NCI-H2107 treated with DMSO at 0.1 percent for 48 hours (cell line): ENCODE measurements at regions not wholly inside any gene's neighbourhood (a gene's known extent, or its start where the extent isn't known, plus 50 kb on each side); places are given as distances from the start of the nearest gene placed in this dataset.

ENCODE experiments used
- DNase-seq: peaks from one replicate; lab custom pipeline; 2025; ENCODE audit not compliant: unreplicated experiment; lab: John Stamatoyannopoulos, UW

DNA sequence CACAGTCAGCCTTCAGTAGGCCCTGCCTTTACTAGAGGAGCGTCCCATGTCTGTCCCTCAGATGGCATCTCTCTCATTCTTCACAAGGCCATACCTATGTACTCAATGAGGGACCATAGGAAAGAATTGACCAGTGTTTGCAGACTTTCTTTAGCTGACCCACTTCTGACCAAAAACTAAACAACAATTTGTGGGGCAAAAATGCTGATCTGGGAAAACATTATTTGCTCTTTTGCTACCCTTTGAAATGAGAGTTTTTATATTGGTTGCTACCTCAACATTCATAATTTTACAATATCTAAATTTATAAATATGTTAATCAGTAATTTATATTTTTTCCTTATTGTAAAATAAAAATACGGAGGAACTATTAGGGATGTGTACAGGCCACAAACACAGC is 539.4 kb upstream of the GJE1 start:
- DNase-seq: no peak

- no peak for DNase-seq
Observed at GRCh38 chr6:141587482-141588266, 545.1 kb upstream of the GJE1 start.

DNA sequence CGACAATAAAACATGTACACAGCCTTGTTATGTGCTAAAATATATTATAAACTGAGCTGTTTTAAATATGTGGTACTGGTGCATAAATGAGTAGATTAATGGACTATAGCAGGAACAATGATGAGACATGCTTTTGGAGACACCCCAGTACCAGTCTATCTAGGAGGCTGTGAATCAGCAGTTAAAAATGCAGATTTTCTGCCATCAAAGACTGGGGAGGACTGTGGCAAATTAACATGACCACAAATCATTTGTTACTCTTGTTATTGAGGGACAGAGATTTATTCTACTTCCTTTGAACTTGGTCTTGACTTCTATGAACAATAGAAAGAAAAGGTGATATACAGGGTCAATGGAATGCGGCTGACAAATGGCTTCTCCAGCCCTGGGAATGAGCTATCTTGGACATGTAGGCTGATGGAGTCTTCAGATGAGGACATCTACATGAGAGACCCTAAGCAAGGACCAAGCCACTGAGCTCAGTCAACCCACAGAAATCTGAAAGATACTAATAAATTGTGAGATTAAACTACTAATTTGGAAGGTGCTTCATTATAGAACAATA is 551.7 kb upstream of the GJE1 start:
- no peak for DNase-seq

- DNase-seq: no peak
Observed at GRCh38 chr6:141580131-141580530, 552.6 kb upstream of the GJE1 start.

- no peak for DNase-seq
Observed at GRCh38 chr6:141576751-141577150, 556.0 kb upstream of the GJE1 start.

DNA sequence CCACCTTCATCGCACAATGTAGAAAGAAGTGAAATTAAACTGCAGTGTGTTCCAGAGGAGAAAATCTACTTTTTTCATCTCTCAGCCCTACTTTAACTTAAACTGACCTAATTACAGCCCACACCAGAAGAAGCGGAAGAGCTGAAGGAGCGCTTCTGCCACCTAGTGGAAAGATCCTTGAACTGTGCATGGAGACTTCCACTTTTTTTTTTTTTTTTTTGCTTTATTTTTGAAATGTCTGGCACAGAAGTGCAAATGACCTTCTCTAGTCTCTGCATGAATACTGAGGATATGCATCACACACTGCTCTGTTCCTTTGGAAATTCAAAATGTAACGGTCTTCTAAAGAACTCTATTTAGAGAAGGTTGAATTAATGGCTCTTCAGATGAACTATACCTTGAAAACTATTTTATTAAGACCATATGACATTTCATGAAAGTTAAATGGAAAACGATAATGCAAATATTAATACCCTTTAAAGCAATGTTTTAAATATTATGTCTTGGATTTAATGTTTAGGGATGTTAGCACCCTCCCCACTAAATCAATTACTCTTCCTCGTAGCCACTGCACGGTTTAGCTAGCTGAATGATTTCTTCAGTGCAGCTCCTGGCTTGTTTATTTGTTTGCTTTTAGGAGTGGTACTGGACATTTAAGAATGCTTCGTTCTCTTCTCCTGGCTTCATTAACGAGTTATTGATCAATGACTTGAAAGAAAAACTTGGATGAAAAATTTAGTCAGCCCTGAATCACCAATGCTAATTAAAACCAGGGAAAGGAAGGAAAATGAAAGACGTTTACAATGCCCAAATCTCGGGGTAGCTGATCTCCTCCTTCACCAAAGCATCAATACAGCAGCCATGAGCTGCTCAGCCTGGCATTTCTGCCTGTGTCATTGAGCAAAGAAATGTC is 569.6 kb upstream of the GJE1 start:
- peak; percentile 60 for DNase-seq

DNA sequence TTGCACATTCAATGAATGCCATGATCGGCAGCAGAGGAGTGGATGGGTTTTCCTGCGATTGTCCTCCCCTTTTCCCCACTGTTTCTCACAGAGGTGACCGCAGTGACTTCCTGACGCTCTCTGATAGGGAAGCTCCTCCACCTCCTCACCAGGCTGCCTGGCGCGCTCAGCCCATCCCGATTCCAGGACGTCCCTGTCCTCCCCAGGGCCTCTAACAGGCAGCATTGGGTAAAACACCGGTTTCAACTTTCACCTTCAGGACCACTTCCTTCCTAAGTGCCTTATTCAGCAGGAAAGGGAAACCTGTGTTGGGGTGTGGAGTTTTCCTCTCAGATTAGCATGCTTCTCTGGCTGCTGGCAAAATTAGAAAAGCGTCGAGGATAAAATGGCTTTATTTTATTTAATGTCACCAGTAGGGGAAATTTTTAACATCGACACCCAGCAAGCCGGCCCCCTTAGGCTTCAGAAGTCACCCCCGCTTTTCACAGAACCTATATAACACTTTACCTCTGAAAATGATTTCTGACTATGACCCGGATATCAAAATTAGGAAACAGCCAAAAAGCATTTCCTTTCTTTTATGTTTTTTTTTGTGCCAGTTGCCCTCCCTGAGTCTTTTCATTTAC is 570.4 kb upstream of the GJE1 start:
- no peak for DNase-seq

- no peak for DNase-seq
Observed at GRCh38 chr6:141561154-141561553, 571.6 kb upstream of the GJE1 start.

GRCh38 chr6:141552463-141552862 is 580.3 kb upstream of the GJE1 start:
- peak; percentile 92 for DNase-seq

DNA sequence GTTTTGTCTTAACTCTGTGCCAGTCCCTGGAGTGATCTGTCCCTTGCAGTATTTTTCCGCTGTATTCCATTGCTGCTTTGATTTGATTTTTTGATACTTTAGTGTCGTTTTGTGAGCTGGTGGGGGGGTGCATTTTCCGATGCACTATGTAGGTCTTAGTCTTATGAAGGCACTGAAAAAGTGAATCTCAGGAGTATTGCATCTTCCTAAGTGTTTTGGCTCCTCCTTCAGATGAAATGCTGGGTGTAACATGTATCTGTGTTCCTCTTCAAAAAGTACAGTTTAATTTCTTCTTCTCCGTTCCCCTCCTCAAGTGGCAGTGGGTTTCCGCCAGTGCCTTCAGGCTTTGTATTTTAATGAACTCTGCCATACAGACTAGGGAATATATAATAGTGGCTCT is 580.7 kb upstream of the GJE1 start:
- DNase-seq: peak; percentile 82

DNA sequence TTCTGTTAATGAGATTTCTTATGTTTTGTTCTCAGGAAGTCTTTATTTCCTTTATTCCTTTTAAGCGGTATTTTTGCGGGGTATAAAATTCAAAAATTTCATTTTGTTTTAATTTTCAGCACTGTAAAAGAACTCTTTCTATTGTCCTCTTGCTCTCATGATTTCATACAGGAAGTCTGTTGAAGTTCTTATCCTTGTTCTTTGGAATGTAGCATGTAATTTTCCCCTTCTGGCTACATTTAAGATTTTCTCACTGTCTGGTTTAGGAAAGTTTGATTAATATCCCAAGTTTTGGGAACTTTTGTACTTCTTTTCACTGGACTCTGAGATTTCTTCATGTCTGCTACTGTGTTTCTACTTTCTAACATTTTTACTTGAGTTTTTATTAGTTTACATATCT is 581.4 kb upstream of the GJE1 start:
- no peak for DNase-seq

GRCh38 chr6:141550471-141550870 is 582.3 kb upstream of the GJE1 start:
- no peak for DNase-seq

- DNase-seq: no peak
Observed at GRCh38 chr6:141548966-141549365, 583.8 kb upstream of the GJE1 start.

- no peak for DNase-seq
Observed at GRCh38 chr6:141541581-141542324, 591.0 kb upstream of the GJE1 start.

GRCh38 chr6:141540207-141540606 is 592.5 kb upstream of the GJE1 start:
- DNase-seq: no peak

DNA sequence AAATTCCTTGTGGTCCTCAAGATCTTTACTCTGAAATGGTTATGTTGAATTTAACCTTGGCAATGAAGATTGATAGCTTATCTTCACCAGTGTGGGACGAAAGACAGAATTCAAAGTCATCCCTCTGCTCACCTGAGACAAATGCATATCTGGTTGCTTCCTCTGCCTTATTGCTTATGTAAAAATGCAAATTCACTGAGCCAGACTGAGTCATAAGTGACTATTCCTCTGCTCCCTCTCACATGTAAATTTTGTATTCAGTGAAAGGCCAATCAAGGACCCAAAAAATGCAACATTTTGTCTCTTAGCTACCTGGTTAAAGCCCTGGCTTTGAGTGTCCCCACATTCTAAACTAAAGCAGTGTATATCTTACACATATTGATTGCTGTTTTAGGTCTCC is 593.1 kb upstream of the GJE1 start:
- DNase-seq: no peak

- DNase-seq: no peak
Observed at GRCh38 chr6:141532211-141532610, 600.5 kb upstream of the GJE1 start.

- DNase-seq: no peak
Observed at GRCh38 chr6:141531040-141531439, 601.7 kb upstream of the GJE1 start.

DNA sequence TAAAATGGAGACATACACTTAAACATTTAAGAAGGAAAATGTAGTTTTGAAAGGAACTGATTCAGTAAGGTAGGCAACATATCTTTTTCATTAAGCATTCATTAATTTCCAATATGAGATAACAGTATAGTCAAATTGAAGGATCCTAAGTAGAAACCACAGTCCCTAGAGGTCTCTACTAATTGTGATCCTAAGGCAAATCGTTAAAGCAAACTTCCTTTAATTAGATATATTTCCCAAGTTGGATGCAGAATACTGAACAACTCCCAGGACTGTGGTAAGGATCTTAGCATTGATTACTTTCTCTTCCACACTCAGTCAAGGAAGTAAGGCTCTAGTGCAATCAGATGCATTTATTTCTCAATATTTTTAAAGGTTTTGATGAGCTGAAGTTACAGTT is 604.1 kb upstream of the GJE1 start:
- DNase-seq: no peak

GRCh38 chr6:141526985-141527384 is 605.7 kb upstream of the GJE1 start:
- no peak for DNase-seq

DNA sequence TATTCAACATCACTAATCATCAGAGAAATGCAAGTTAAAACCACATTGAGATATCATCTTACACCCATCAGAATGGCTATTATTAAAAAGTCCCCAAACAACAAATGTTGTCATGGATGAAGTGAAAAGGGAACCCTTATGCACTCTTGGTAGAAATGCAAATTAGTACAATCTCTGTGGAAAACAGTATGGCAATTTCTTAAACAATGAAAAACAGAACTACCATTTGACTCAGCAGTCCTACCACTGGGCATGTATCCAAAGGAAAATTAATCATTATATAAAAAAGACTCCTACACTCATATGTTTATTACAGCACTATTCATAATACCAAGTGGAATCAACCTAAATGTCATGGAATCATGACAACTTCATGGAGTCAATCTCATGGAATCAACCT is 611.3 kb upstream of the GJE1 start:
- DNase-seq: no peak
